ENCODE measurements at regions not wholly inside any gene's neighbourhood (a gene's known extent, or its start where the extent isn't known, plus 50 kb on each side); places are given as distances from the start of the nearest gene placed in this dataset.

DNA sequence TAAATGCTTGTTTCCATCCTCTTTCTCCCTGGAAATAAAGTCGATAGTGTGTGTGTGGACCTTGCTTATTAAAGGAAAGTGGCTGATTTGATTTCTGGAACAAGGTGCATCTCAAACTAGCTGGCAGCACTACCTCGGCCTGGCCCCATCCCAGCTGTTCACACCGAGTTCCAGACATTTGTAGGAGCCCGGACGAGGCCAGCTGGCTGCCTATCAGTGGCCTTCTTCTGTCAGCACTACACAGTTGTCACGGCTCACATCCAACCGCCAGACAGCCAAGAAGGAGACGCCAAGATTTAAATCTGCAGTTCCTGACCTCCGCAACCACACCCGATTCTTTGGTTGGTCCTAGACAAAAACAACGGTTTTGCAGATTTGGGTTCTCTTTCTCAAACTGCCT lies 63.6 kb downstream of the PALM2AKAP2 start:
- ChIA-PET POLR2A (interaction anchor here (0.6 kb wide), 1 partner anchor 15 kb away, joined by 4 read pairs; no protein-coding TSS in a partner anchor), CTCF (interaction anchor here (0.6 kb wide), 1 partner anchor 497 kb away, joined by 3 read pairs; no protein-coding TSS in a partner anchor), RAD21 (ENCODE audit: unreplicated experiment) (no interaction called here), SMC1A (ENCODE audit: uncharacterized antibody, unreplicated experiment) (interaction anchor here (1.2 kb wide), 1 partner anchor 42 kb away, joined by 3 read pairs; no protein-coding TSS in a partner anchor)
- no peak overlapping the region for H3K27ac ChIP-seq (ENCODE audit: control insufficient read depth, insufficient read depth)
- no peak for FAIRE-seq
- intact Hi-C loops (cut with micrococcal nuclease; ENCODE audit: unreplicated experiment) (no loop called here), in situ Hi-C loops (cut with MboI) (no loop called here)
- H3K9ac ChIP-seq (ENCODE audit: control insufficient read depth, insufficient read depth, low read length): no peak overlapping the region
- TF ChIP-seq E2F8 (IDR thresholded peaks at IDR 0.05; ENCODE audit: low read depth, partially characterized antibody) (no peak), TBL1XR1 (IDR thresholded peaks at IDR 0.05; ENCODE audit: low read depth, low read length) (no peak), CBX3 (IDR thresholded peaks at IDR 0.05; ENCODE audit: borderline replicate concordance, low read depth) (no peak), ZBED1 (IDR thresholded peaks at IDR 0.05; ENCODE audit: borderline replicate concordance) (no peak), PAX5 (IDR thresholded peaks at IDR 0.05; ENCODE audit: borderline replicate concordance, low read depth, low read length) (no peak), EGR1 (IDR thresholded peaks at IDR 0.05; ENCODE audit: borderline replicate concordance in 1 of 2, low read depth in 2 of 2, low read length in 2 of 2) (no peak), ZBTB33 (IDR thresholded peaks at IDR 0.05) (no peak), RAD51 (IDR thresholded peaks at IDR 0.05) (no peak), RUNX3 (IDR thresholded peaks at IDR 0.05; ENCODE audit: low read length) (no peak), TCF12 (IDR thresholded peaks at IDR 0.05; ENCODE audit: low read depth, low read length) (no peak), MYB (IDR thresholded peaks at IDR 0.05; ENCODE audit: borderline replicate concordance, low read depth, low read length) (no peak), SMC3 (IDR thresholded peaks at IDR 0.05; ENCODE audit: borderline replicate concordance, low read length) (no peak), KAT2A (conservative IDR thresholded peaks at IDR 0.05; ENCODE audit: control insufficient read depth, low read depth, low read length) (no peak), ATF7 (IDR thresholded peaks at IDR 0.05; ENCODE audit: low read depth) (no peak), SIX5 (IDR thresholded peaks at IDR 0.05; ENCODE audit: low read depth, low read length, severe bottlenecking) (no peak), NR2C1 (IDR thresholded peaks at IDR 0.05) (no peak), CHD4 (IDR thresholded peaks at IDR 0.05) (no peak)
- TF ChIP-seq, protein P1, sequence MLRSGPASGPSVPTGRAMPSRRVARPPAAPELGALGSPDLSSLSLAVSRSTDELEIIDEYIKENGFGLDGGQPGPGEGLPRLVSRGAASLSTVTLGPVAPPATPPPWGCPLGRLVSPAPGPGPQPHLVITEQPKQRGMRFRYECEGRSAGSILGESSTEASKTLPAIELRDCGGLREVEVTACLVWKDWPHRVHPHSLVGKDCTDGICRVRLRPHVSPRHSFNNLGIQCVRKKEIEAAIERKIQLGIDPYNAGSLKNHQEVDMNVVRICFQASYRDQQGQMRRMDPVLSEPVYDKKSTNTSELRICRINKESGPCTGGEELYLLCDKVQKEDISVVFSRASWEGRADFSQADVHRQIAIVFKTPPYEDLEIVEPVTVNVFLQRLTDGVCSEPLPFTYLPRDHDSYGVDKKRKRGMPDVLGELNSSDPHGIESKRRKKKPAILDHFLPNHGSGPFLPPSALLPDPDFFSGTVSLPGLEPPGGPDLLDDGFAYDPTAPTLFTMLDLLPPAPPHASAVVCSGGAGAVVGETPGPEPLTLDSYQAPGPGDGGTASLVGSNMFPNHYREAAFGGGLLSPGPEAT (IDR thresholded peaks at IDR 0.05; ENCODE audit: low read depth): no peak
- TF ChIP-seq, protein P2, sequence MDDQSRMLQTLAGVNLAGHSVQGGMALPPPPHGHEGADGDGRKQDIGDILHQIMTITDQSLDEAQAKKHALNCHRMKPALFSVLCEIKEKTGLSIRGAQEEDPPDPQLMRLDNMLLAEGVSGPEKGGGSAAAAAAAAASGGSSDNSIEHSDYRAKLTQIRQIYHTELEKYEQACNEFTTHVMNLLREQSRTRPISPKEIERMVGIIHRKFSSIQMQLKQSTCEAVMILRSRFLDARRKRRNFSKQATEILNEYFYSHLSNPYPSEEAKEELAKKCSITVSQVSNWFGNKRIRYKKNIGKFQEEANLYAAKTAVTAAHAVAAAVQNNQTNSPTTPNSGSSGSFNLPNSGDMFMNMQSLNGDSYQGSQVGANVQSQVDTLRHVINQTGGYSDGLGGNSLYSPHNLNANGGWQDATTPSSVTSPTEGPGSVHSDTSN (IDR thresholded peaks at IDR 0.05; ENCODE audit: insufficient replicate concordance, low read depth, low read length): no peak
- H2AFZ ChIP-seq (ENCODE audit: control insufficient read depth, low read depth, low read length): no peak overlapping the region
- 41% methylated on average over 11 of the region's 11 CpGs for WGBS (ENCODE audit: insufficient coverage, insufficient replicate concordance, low lambda C conversion rate, missing lambda C conversion rate)
- no peak for ATAC-seq
- H3K4me1 ChIP-seq (ENCODE audit: control insufficient read depth, insufficient read depth, low read length): no peaks in the 10 kb centered on the region
- no peaks in the 10 kb centered on the region for H3K36me3 ChIP-seq (ENCODE audit: control insufficient read depth in 2 of 2, insufficient read depth in 2 of 2, low read length in 1 of 2)
- H3K27me3 ChIP-seq (replicated peaks in 1 of 2; ENCODE audit: control insufficient read depth in 2 of 2, insufficient read depth in 2 of 2, low read length in 1 of 2): no peaks in the 10 kb centered on the region
- DNase-seq (ENCODE audit: low read depth, low spot score): no peak
- no peaks in the 10 kb centered on the region for H3K9me3 ChIP-seq (replicated peaks; ENCODE audit: control insufficient read depth, insufficient read depth, low read length)
- H3K4me2 ChIP-seq (ENCODE audit: control insufficient read depth, insufficient read depth): no peak overlapping the region
- no peak overlapping the region for H3K4me3 ChIP-seq
- BruUV-seq (replicated peaks): no TSS peak
- no peaks in the 10 kb centered on the region for H4K20me1 ChIP-seq (ENCODE audit: control insufficient read depth, insufficient read depth)
- no peaks in the 10 kb centered on the region for H3K79me2 ChIP-seq (ENCODE audit: control insufficient read depth, insufficient read depth, low read length)
